ENCODE measurements at regions not wholly inside any gene's neighbourhood (a gene's known extent, or its start where the extent isn't known, plus 50 kb on each side); places are given as distances from the start of the nearest gene placed in this dataset.

DNA sequence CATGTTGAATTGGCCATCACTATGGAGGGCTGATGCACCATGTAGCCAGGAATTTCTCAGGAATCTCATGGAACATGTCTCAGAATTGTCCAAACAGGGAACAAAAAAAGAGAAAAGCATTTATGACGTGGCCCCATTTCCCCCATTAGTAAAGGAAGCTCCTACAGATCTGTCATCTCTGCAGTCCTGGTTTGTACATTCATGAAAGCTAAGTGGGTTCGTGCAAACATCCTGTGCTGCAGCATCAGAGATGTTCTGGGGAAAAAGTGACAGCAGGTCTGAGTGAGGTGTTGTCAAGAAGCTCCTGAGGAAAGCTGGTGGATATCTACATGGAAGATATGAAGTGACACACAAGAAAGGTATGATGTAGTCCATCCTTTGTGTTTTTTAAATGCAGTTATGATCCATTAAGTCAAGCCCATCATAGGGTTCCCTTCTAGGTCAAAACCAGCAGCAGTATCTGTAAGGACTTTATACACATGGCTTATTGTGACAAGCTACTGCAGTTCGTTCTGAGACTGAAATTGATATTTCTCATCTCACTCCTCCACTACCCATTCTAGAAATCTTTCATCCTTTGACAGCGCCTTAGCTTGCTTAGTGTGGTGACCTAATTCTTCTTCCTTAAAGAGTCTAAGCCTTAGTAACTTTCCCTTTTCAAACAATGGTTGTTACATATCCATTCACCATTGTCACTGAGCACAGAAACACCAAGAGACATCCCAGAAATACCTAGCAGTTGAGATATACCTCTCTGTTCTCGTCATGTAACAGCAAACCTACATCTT lies 200.0 kb upstream of the TCF21 start:
- no peak for DNase-seq (ENCODE audit: extremely low read depth in 1 of 2, low read depth in 1 of 2)

DNA sequence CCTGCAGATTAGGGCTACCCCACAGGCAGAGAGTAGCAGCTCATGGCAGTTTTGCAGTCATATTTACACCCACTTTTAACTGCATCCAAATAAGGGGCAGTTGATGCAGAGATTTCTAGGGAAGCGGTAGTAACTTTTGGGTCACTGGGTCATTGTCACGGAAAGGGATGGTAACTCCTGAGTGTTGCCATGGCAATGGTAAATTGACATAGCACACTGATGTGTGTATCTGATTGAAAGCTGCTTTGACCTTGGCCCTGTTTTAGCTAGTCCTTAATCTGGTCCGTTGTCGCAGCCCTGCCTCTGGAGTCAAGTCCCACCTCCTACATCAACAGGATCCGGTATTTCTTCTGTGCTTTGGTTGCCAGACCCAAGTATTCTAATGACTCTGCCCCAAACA lies 199.1 kb upstream of the TCF21 start:
- DNase-seq (ENCODE audit: extremely low read depth in 1 of 2, low read depth in 1 of 2): no peak

DNA sequence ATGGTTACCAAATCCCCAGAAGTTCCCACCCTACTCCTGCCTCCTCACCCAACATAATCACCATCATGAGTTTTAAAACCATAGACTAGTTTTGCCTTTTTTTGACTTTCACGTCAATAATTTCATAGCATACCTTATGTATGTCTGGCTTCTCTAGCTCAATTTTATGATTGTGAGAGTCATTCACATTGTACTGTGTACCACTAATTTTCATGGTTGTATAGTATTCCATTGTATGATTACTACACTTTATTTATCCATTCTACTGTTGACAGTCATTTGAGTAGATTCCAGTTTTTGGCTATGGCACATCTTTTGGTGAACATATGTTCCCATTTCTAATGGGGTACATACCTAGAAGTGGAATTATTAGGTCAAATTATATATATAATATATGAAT lies 195.3 kb upstream of the TCF21 start:
- DNase-seq (ENCODE audit: extremely low read depth in 1 of 2, low read depth in 1 of 2): no peak

DNA sequence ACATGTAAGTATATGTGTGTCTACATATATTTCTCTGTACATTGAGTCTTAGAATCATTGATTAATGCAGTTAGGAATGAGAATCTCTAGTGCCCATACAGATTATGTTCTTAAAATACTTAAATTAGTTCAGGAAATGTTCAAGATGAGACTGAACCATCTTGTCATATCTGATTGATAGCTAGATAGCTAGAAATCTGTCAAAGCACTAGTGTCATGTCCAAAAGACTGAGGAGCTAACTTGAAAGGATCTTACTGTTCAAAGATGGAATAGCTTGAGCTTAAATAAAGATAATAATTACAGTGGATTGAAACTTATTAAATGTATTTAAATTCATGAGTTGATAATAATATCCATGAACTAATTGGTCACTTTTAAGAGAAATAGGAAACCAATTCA lies 191.7 kb upstream of the TCF21 start:
- DNase-seq (ENCODE audit: extremely low read depth in 1 of 2, low read depth in 1 of 2): no peak

DNA sequence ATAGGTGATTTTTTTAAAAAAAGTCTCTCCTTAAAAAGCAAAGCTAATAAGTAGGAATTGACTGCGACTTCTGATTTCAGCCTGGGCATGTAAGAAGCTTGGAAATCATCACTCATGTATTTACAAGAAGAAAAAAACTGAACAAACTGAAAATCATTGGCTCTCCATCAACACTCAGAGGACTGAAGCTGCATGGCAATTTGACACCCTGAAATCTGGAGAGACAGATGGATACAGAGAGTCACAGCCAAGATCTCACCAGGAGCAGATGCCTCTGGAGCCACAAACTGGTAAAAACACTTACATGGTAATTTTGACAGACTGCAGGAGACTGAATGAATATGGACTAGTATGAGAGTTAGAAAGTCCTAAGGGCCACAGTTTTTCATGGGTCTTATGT lies 191.2 kb upstream of the TCF21 start:
- DNase-seq (ENCODE audit: extremely low read depth in 1 of 2, low read depth in 1 of 2): no peak

DNA sequence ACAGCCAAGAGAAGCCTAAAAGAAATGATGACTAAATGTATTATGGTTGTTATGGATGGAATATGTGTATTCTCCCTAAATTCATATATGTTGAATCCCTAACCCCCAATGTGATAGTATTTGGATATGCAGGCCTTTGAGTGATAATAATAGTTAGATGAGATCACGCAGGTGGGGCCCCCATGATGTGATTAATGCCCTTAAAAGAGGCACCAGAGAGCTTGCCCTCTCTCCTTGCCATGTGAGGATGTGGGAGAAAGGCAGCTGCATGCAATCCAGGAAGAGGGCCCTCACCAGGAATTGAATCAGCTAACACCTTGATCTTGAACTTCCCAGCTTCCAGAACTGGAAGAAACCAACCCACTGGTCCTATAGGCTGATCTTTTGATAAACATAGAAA lies 190.6 kb upstream of the TCF21 start:
- DNase-seq (ENCODE audit: extremely low read depth in 1 of 2, low read depth in 1 of 2): no peak

DNA sequence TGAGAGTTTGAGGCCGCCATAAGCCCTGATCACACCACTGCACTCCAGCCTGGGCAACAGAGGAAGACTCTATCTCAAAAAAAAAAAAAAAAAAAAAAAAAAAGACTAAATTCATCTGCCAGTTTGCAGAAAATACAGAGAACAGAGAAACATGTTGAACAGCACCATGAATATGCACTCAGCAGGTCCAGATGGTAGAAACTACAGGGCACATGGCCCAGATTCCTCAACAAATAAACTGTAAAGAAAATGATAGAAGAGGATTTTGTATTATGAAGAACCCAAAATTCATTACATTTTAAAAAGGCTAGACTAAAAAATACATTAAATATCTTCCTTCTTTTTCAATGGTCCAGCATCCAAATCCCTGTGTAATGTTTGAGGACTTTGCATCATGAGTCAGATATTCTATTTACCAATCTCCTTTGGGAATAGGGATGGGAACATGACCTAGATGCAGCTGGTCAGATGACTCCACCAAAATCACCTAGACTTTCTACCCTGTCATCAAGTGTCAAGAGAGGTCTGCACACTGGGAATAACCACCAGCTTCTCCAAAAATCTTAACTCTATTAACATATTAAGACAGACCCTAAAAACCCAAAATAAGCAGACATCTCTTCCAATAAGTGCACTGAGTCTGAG lies 189.1 kb upstream of the TCF21 start:
- no peak for DNase-seq (ENCODE audit: extremely low read depth in 1 of 2, low read depth in 1 of 2)

DNA sequence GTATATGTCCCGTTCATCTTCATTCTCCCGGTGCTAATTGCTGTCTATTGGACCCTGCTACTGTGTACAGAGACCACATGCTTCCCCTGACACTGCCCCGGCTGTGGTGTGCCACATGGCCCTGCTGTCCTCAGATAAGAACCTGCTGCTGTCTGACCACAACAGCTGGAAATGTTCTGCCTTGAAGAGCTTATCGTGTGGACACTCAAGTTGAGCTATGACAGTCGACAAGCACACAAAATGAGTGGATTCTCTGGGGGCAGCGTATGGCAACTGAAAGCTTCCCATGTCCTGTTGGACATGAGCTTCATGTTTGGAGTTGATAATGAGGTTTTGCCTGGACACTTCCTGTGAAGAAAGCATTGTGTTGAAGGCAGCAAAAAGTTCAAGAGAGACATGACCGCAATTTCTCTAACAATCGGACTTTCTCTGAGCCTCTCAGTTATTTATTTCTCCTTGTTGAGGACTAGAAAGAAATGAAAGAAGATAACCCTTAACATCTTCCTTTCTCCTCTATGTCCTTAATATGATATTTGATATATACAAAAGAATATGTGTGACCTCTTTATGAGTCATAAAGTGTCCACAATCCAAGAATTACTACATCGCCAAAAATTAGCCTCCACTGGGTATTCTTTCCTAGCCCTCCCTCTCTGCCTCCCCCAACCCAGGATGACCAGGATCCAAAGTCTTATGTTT lies 187.1 kb upstream of the TCF21 start:
- no peak for DNase-seq (ENCODE audit: extremely low read depth in 1 of 2, low read depth in 1 of 2)

DNA sequence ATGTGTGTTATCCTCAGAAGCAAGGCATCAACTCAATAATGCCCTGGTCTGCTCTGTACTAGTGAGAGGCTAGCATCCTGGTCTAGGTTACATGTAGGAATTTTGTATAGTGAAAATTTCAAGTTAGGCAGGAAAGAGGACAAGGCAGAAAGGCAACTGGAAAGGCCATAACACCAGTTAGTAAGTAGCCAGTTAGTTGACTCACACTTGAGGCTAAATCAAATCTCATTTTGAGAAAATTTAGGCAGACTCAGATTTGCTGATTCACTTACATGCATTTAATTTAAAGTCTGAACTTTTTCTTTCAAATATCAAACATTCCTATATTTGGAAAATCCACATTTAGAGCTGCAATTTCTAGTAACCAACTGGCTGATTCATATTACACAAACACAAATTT lies 184.5 kb upstream of the TCF21 start:
- no peak for DNase-seq (ENCODE audit: extremely low read depth in 1 of 2, low read depth in 1 of 2)

DNA sequence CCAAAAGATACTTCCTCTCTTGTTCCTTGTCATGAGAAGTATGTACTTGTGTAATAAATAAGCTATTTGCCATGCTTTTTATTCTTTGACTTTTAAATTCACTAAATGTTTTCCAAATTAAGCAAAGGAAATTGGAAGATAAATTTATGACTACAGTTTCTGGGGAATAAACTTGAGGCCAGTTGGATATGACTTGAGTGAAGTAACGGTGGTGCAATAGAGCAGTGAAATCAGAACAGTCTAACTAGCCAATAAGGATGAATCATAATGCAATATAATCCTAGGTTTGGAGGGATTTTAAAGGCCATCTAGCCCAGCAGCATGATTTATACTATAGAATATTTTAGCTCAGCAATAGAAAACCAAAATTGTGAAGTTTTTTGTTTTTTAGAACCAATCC lies 183.8 kb upstream of the TCF21 start:
- DNase-seq (ENCODE audit: extremely low read depth in 1 of 2, low read depth in 1 of 2): no peak

DNA sequence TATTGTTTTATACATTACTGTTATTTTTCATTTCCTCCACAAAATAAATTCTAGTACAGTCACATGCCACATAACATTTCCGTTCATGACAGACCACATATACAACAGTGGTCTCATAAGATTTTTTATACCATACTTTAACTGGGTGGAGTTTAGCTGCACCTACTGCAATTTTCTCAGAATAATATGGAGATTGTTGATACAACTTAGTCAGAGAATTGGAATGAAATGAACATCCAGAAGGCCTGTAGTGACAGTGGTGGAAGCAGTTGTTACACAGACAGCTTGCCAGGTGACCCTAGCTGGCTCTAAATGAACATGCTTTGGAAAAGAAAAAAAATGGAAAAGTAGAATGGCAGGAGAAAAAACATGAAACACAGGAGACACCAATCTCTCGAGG lies 183.2 kb upstream of the TCF21 start:
- DNase-seq (ENCODE audit: extremely low read depth in 1 of 2, low read depth in 1 of 2): no peak

DNA sequence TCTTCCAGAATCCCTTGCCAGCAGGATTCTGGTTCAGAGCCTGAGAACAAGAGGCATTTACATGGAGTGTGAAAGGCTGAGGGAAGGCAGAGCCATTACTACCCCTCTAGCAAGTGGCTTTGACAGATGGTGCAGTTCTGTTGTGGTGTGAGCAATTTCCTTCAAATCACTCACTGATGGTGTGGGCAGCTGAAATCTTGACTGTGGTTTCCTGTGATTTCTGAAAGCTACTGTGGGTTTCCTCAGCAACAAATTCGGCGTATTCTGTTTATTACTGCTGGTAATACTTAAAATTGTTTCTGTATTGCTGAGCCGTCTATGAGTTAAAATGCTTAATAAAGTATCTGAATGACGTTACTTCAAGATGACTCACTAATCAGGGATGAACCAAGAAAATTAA lies 181.5 kb upstream of the TCF21 start:
- DNase-seq (ENCODE audit: extremely low read depth in 1 of 2, low read depth in 1 of 2): no peak

DNA sequence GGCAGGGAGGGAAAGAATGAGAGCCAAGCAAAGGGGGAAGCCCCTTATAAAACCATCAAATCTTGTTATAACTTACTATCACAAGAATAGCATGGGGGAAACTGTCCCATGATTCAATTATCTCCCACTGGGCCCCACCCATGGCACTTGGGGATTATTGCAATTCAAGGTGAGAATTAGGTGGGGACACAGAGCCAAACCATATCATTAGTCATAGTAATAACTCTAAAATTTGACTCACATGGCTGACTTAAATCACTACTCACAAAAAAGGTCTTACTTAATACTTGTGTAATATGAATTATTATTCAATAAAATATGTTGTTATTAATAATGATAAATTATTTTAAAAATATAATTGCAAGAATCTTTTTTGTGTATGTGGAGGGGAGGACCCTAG lies 178.1 kb upstream of the TCF21 start:
- DNase-seq (ENCODE audit: extremely low read depth in 1 of 2, low read depth in 1 of 2): no peak

DNA sequence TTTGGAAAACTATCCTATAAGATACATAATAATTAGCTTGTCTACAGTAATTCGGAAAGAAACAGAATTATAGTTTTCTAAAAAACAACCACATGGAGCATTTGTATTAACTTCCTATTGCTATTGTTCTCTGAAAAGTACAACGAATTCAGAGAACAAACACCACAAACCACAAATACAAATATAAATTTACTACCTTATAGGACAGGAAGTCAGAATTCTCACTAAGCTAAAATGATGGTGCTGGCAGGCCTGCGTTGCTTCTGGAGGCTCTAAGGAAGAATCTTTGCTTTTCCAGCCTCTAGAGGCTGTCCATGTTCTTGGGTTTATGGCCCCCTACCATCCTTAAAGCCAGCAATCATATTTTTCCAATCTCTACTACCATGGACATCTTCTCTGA lies 173.6 kb upstream of the TCF21 start:
- no peak for DNase-seq (ENCODE audit: extremely low read depth in 1 of 2, low read depth in 1 of 2)

DNA sequence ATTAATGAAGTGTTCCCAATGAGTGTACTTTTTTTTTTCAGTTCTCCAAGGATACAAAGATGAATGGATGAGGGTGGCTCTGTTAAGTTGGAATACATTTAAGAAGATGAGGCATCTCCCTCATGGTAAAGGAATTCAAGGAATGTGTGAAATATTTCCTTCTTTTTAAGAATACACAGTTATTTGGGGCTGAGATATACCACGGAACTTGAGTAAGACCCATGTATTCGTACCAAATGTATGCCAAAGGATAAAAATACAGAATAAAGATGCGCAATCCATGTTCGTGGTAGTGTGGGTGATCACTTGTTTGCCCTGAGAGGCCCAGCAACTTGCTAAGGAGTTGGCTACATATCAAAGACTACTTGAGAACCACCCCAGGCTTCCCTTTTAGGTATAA lies 164.2 kb upstream of the TCF21 start:
- DNase-seq (ENCODE audit: extremely low read depth in 1 of 2, low read depth in 1 of 2): no peak

DNA sequence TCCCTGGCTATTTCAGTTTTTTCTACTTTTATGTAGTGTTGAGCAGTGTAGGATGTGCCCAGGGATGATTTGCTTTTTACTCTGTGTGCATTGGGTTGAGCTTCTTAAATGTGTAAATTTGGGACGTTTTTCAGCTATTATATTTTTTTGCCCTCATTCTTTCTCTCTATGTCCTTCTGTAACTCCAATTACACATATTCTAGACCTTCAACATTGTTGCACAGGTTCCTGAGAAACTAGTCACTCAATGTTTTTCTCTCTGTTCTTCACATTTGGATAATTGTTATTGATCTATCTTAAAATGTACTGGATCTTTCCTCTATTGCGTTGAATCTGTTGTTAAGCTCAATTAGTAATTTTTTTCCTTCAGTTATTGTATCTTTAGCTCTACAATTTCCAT lies 162.7 kb upstream of the TCF21 start:
- no peak for DNase-seq (ENCODE audit: extremely low read depth in 1 of 2, low read depth in 1 of 2)

DNA sequence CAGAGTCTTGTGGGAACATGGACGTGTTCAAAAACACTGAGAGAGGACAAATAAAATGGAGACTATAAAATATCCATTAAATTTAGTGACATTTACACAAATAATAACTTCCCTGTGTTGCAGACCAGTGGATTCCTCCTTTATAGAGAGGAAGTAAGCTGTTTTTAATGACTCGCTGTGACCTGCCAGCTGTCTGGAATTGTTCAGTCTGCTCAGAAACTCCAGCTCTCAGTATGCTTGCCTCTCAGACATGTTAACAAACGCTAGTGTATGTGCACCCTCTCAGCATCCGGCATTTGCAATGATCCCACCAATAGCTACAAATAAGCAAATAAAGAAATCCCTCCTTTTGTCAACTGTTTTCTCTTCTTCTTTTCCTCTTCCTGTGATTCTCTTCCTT lies 158.0 kb upstream of the TCF21 start:
- no peak for DNase-seq (ENCODE audit: extremely low read depth in 1 of 2, low read depth in 1 of 2)

DNA sequence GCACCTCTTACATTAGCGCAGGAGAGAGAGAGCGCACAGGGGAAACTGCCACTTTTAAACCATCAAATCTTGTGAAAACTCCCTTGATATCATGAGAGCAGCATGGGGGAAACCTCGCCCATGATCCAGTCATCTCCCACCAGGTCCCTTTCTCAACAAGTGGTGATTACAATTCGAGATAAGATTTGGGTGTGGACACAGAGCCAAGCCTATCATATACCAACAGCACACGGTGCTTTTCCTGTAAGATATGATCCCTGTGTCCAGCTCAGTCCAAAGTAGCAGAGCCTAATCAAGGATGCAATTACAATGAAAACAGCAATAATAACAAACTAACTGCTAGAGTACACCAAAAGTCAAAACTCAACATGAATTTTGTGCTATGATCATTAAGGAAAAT lies 148.7 kb upstream of the TCF21 start:
- DNase-seq (ENCODE audit: extremely low read depth in 1 of 2, low read depth in 1 of 2): no peak

DNA sequence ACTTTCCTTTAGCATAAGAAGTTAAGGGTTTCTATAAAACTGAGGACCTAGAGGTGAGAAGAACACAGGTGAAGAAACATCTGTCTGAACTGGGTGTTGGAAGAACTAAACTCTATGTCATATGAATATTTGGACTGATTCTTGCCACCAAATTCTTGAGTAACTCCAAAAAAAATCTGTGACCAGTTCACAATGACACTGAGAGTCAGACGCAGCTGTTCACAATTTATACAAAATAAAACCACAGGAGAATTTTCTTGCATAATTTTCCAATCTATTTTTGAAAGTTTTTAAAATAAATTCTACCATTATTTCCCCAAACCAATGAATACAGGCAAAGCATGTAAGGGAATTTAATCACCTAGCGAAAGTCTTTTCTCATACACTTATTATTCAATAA lies 148.1 kb upstream of the TCF21 start:
- DNase-seq (ENCODE audit: extremely low read depth in 1 of 2, low read depth in 1 of 2): no peak

DNA sequence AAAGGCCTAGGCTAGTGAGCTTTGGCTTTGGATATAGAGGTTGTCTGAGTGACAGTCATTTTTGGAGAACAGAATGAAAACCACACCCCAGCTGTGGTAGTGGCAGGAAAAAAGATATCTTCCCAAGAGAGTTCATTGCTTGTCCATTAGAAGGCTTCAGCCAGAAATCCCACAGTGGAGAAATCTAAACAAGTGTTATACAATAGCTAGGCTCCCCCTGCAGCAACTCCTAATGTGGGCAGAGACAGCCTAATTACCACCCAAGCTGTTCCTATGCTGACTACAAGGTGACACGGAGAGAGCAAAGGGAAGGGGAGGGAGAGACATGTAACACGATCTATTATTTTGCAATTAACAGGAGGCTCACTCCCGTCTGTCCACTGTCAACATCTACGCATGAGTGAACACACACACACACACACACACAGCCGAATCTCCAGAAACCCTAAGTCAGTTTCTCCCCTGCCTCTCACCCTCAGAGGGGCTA lies 147.5 kb upstream of the TCF21 start:
- DNase-seq (ENCODE audit: extremely low read depth in 1 of 2, low read depth in 1 of 2): no peak

DNA sequence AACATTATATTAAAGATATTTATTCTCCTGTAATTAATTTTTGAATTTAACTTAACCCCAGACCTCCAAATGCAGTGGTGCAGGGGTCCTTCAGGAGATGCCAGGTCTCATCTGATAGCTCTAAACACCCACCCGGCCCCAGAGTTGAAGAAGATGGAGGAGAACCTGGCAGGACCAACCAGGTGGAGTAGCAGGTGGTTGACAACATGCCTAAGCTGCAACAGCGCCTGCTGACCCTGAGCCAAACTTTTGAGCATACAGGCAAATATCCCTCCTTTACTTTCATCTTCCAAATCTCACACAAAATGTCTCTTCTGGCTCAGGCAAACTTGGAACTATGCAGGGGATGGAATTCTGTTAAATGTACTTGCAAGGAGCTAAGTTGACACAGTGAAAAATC lies 145.3 kb upstream of the TCF21 start:
- DNase-seq (ENCODE audit: extremely low read depth in 1 of 2, low read depth in 1 of 2): no peak

DNA sequence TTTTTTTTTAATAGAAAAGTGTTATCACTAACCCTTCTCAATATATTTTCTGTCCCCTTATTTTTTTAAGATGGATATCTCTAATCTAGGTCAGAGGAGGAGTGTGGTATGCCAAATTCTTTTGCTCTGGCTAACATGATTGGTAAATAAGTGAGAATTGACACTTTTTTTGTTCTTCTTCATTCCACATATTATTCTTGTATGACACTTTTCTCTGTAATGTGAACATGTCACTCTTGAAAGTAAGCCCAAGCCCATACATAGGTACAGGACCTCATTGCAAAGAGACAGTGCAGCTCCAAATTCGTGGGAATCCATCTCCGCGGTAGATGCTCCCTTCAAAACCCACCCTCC lies 142.5 kb upstream of the TCF21 start:
- DNase-seq (ENCODE audit: extremely low read depth in 1 of 2, low read depth in 1 of 2): no peak

Data from activated CD8-positive, alpha-beta memory T cell treated with anti-CD3 and anti-CD28 coated beads for 1 hour (primary cell).